Activated CD4-positive, alpha-beta memory T cell treated with anti-CD3 and anti-CD28 coated beads for 36 hours (primary cell): ENCODE measurements at regions not wholly inside any gene's neighbourhood (a gene's known extent, or its start where the extent isn't known, plus 50 kb on each side); places are given as distances from the start of the nearest gene placed in this dataset.
"Not testable (repeated sequence)": the region's sequence is repeated elsewhere in the genome, so short reads cannot be mapped to it uniquely, and the experiment has no call there.

Source experiments
- CTCF ChIA-PET: fragments of 350-600 bp; sonication (Branson Sonifier 250); formaldehyde crosslinking; loops from one replicate; lab custom pipeline; 2021; ENCODE audit warnings: antibody characterized with exemption, inconsistent platforms; lab: Charles Lee
- POLR2A ChIA-PET: fragments of 350-600 bp; sonication (Branson Sonifier 250); formaldehyde crosslinking; loops from one replicate; lab custom pipeline; 2021; ENCODE audit warnings: antibody characterized with exemption; lab: Charles Lee
- DNase-seq: peaks from one replicate; pipeline ENCODE4 v3.0.0-alpha.2; 2020
- H3K27ac Mint-ChIP-seq: one replicate; pipeline ENCODE4 v1.8.0; 2021; ENCODE audit warnings: mixed read lengths
- H3K27me3 Mint-ChIP-seq: one replicate; pipeline ENCODE4 v1.8.0; 2021; ENCODE audit warnings: mixed read lengths
- H3K36me3 Mint-ChIP-seq: one replicate; pipeline ENCODE4 v1.8.0; 2021; ENCODE audit warnings: mixed read lengths
- H3K4me1 Mint-ChIP-seq: one replicate; pipeline ENCODE4 v1.8.0; 2021; ENCODE audit warnings: low read depth, mixed read lengths
- H3K4me3 Mint-ChIP-seq: one replicate; pipeline ENCODE4 v1.8.0; 2021; ENCODE audit warnings: mild to moderate bottlenecking, mixed read lengths
- H3K9me3 Mint-ChIP-seq: one replicate; pipeline ENCODE4 v1.8.0; 2021; ENCODE audit warnings: mixed read lengths
- intact Hi-C: fragments of 100-400 bp; cut with micrococcal nuclease; formaldehyde crosslinking; loops from one replicate; pipeline ENCODE4 v1.15.1; 2023

GRCh38 chr4:174036111-174036510 lies 247.4 kb downstream of the FBXO8 start:
- Mint-ChIP-seq H3K4me1 (no peaks in the 10 kb centered on the region), H3K9me3 (no peaks in the 10 kb centered on the region), H3K27me3 (no peaks in the 10 kb centered on the region), H3K27ac (no peak overlapping the region), H3K4me3 (no peak overlapping the region), H3K36me3 (no peaks in the 10 kb centered on the region)
- DNase-seq, result no peak
- intact Hi-C loops, result no loop called here
- CTCF ChIA-PET, result no interaction called here
- POLR2A ChIA-PET, result no interaction called here

- ChIA-PET CTCF (no interaction called here), POLR2A (no interaction called here)
- intact Hi-C loops, result no loop called here
- Mint-ChIP-seq H3K36me3 (no peaks in the 10 kb centered on the region), H3K4me3 (no peak overlapping the region), H3K27ac (no peak overlapping the region), H3K4me1 (no peaks in the 10 kb centered on the region), H3K9me3 (no peaks in the 10 kb centered on the region), H3K27me3 (no peaks in the 10 kb centered on the region)
- DNase-seq, result no peak
Measured at GRCh38 chr4:174023641-174024040, 259.8 kb downstream of the FBXO8 start.

- POLR2A ChIA-PET, result no interaction called here
- no peaks in the 10 kb centered on the region for H3K36me3 Mint-ChIP-seq
- CTCF ChIA-PET, result no interaction called here
- no peaks in the 10 kb centered on the region for H3K4me1 Mint-ChIP-seq
- intact Hi-C loops, result loop anchor here (5.0 kb wide), 1 partner anchor 104 kb away; no protein-coding TSS in a partner anchor
- H3K27ac Mint-ChIP-seq, result no peak overlapping the region
- H3K27me3 Mint-ChIP-seq, result no peaks in the 10 kb centered on the region
- no peak overlapping the region for H3K4me3 Mint-ChIP-seq
- no peaks in the 10 kb centered on the region for H3K9me3 Mint-ChIP-seq
- no peak for DNase-seq
Measured at GRCh38 chr4:174018236-174018635, 265.2 kb downstream of the FBXO8 start.

- ChIA-PET CTCF (interaction anchor here (0.7 kb wide), 1 partner anchor 21 kb away, joined by 3 read pairs; no protein-coding TSS in a partner anchor), POLR2A (no interaction called here)
- H3K36me3 Mint-ChIP-seq, result no peaks in the 10 kb centered on the region
- H3K27me3 Mint-ChIP-seq, result no peaks in the 10 kb centered on the region
- intact Hi-C loops, result loop anchor here (5.0 kb wide), 1 partner anchor 106 kb away; no protein-coding TSS in a partner anchor
- DNase-seq, result no peak
- no peak overlapping the region for H3K4me3 Mint-ChIP-seq
- H3K27ac Mint-ChIP-seq, result no peak overlapping the region
- no peaks in the 10 kb centered on the region for H3K4me1 Mint-ChIP-seq
- H3K9me3 Mint-ChIP-seq, result no peaks in the 10 kb centered on the region
Measured at GRCh38 chr4:174016251-174016650, 267.2 kb downstream of the FBXO8 start.

GRCh38 chr4:174012886-174013259 lies 270.6 kb downstream of the FBXO8 start:
- POLR2A ChIA-PET, result no interaction called here
- no peak overlapping the region for H3K4me3 Mint-ChIP-seq
- no peaks in the 10 kb centered on the region for H3K4me1 Mint-ChIP-seq
- H3K36me3 Mint-ChIP-seq, result no peaks in the 10 kb centered on the region
- no peak overlapping the region for H3K27ac Mint-ChIP-seq
- intact Hi-C loops, result no loop called here
- CTCF ChIA-PET, result no interaction called here
- DNase-seq, result no peak
- no peaks in the 10 kb centered on the region for H3K9me3 Mint-ChIP-seq
- H3K27me3 Mint-ChIP-seq, result no peaks in the 10 kb centered on the region

- Mint-ChIP-seq H3K36me3 (no peaks in the 10 kb centered on the region), H3K4me3 (no peak overlapping the region), H3K9me3 (no peaks in the 10 kb centered on the region), H3K4me1 (no peaks in the 10 kb centered on the region), H3K27me3 (no peaks in the 10 kb centered on the region), H3K27ac (no peak overlapping the region)
- ChIA-PET CTCF (no interaction called here), POLR2A (no interaction called here)
- DNase-seq, result no peak
- intact Hi-C loops, result no loop called here
Measured at GRCh38 chr4:174012135-174012885, 271.2 kb downstream of the FBXO8 start.

GRCh38 chr4:174010547-174010946 lies 272.9 kb downstream of the FBXO8 start:
- Mint-ChIP-seq H3K27me3 (no peaks in the 10 kb centered on the region), H3K9me3 (no peaks in the 10 kb centered on the region), H3K4me1 (no peaks in the 10 kb centered on the region), H3K4me3 (no peak overlapping the region), H3K36me3 (no peaks in the 10 kb centered on the region), H3K27ac (no peak overlapping the region)
- CTCF ChIA-PET, result no interaction called here
- POLR2A ChIA-PET, result no interaction called here
- DNase-seq, result no peak
- intact Hi-C loops, result no loop called here

GRCh38 chr4:174009686-174010451 lies 273.6 kb downstream of the FBXO8 start:
- H3K27me3 Mint-ChIP-seq, result no peaks in the 10 kb centered on the region
- CTCF ChIA-PET, result no interaction called here
- no peak overlapping the region for H3K4me3 Mint-ChIP-seq
- no peaks in the 10 kb centered on the region for H3K4me1 Mint-ChIP-seq
- no peaks in the 10 kb centered on the region for H3K36me3 Mint-ChIP-seq
- H3K27ac Mint-ChIP-seq, result no peak overlapping the region
- H3K9me3 Mint-ChIP-seq, result no peaks in the 10 kb centered on the region
- intact Hi-C loops, result no loop called here
- POLR2A ChIA-PET, result no interaction called here
- no peak for DNase-seq

- CTCF ChIA-PET, result no interaction called here
Measured at GRCh38 chr4:174005422-174005821, 278.0 kb downstream of the FBXO8 start.

GRCh38 chr4:173998471-173999144 lies 284.9 kb downstream of the FBXO8 start:
- intact Hi-C loops, result no loop called here
- DNase-seq, result no peak
- Mint-ChIP-seq H3K36me3 (no peaks in the 10 kb centered on the region), H3K27me3 (no peaks in the 10 kb centered on the region), H3K9me3 (no peaks in the 10 kb centered on the region), H3K27ac (no peak overlapping the region), H3K4me3 (no peak overlapping the region), H3K4me1 (no peaks in the 10 kb centered on the region)
- ChIA-PET CTCF (no interaction called here), POLR2A (no interaction called here)

More at GRCh38 chr4:174005422-174005821, 278.0 kb downstream of the FBXO8 start:
- Mint-ChIP-seq H3K4me1 (no peaks in the 10 kb centered on the region), H3K36me3 (no peaks in the 10 kb centered on the region), H3K9me3 (no peaks in the 10 kb centered on the region), H3K27me3 (no peaks in the 10 kb centered on the region), H3K27ac (no peak overlapping the region), H3K4me3 (no peak overlapping the region)
- DNase-seq, result no peak
- intact Hi-C loops, result no loop called here
- POLR2A ChIA-PET, result no interaction called here

- POLR2A ChIA-PET, H3K27me3 Mint-ChIP-seq, DNase-seq, H3K36me3 Mint-ChIP-seq, H3K27ac Mint-ChIP-seq, H3K4me1 Mint-ChIP-seq, H3K9me3 Mint-ChIP-seq, H3K4me3 Mint-ChIP-seq, intact Hi-C loops: not testable (repeated sequence)
- CTCF ChIA-PET, result interaction anchor here (0.6 to 0.7 kb wide), 2 partner anchors 21 to 375 kb away, joined by 3 read pairs; no protein-coding TSS in a partner anchor
Measured at GRCh38 chr4:173995779-173996178, 287.7 kb downstream of the FBXO8 start.

- Mint-ChIP-seq H3K4me3 (no peak overlapping the region), H3K36me3 (no peaks in the 10 kb centered on the region), H3K9me3 (no peaks in the 10 kb centered on the region), H3K27ac (no peak overlapping the region), H3K4me1 (no peaks in the 10 kb centered on the region), H3K27me3 (no peaks in the 10 kb centered on the region)
- no peak for DNase-seq
- ChIA-PET POLR2A (no interaction called here), CTCF (interaction anchor here (1.5 kb wide), 1 partner anchor 18 kb away, joined by 3 read pairs; no protein-coding TSS in a partner anchor)
- intact Hi-C loops, result no loop called here
Measured at GRCh38 chr4:173991814-173992213, 291.7 kb downstream of the FBXO8 start.
